HEK293 (cell line): ENCODE measurements at regions not wholly inside any gene's neighbourhood (a gene's known extent, or its start where the extent isn't known, plus 50 kb on each side); places are given as distances from the start of the nearest gene placed in this dataset.

ENCODE experiments used
- GLIS1 ChIP-seq: fragments of 450-650 bp; formaldehyde crosslinking; IDR thresholded peaks from 2 replicates; pipeline ENCODE4 v1.5.1; 2016; ENCODE audit warnings: missing biosample characterization, missing genetic modification characterization
- INSM2 ChIP-seq: fragments of 450-650 bp; formaldehyde crosslinking; IDR thresholded peaks from 2 replicates; pipeline ENCODE4 v1.5.1; 2016; ENCODE audit warnings: missing biosample characterization, missing genetic modification characterization
- SCRT1 ChIP-seq: fragments of 450-650 bp; formaldehyde crosslinking; IDR thresholded peaks from 2 replicates; pipeline ENCODE4 v1.5.1; 2016; ENCODE audit warnings: missing biosample characterization, missing genetic modification characterization, borderline replicate concordance
- TCF7L2 ChIP-seq: IDR thresholded peaks from 2 replicates; pipeline ENCODE4 v1.6.1; 2011; ENCODE audit warnings: low read depth, mild to moderate bottlenecking, inconsistent platforms, low read length, moderate library complexity, borderline replicate concordance
- ZBTB10 ChIP-seq: fragments of 450-650 bp; formaldehyde crosslinking; IDR thresholded peaks from 2 replicates; pipeline ENCODE4 v1.5.1; 2016; ENCODE audit warnings: missing biosample characterization, missing genetic modification characterization
- ZBTB20 ChIP-seq: fragments of 450-650 bp; formaldehyde crosslinking; IDR thresholded peaks from 2 replicates; pipeline ENCODE4 v1.5.1; 2016; ENCODE audit warnings: missing biosample characterization, missing genetic modification characterization
- ZNF146 ChIP-seq: fragments of 450-650 bp; formaldehyde crosslinking; IDR thresholded peaks from 2 replicates; pipeline ENCODE4 v1.5.1; 2016; ENCODE audit warnings: missing biosample characterization, missing genetic modification characterization
- ZNF184 ChIP-seq: fragments of 450-650 bp; IDR thresholded peaks from 2 replicates; pipeline ENCODE4 v1.5.1; 2018; ENCODE audit warnings: missing biosample characterization, mild to moderate bottlenecking, missing genetic modification characterization
- ZNF19 ChIP-seq: fragments of 450-650 bp; formaldehyde crosslinking; IDR thresholded peaks from 2 replicates; pipeline ENCODE4; 2016; ENCODE audit warnings: missing biosample characterization, missing genetic modification characterization, low read depth
- ZNF211 ChIP-seq: fragments of 450-650 bp; formaldehyde crosslinking; IDR thresholded peaks from 2 replicates; pipeline ENCODE4 v1.5.1; 2016; ENCODE audit warnings: low read depth, missing biosample characterization, missing genetic modification characterization
- ZNF239 ChIP-seq: fragments of 450-650 bp; formaldehyde crosslinking; IDR thresholded peaks from 2 replicates; pipeline ENCODE4 v1.5.1; 2016; ENCODE audit warnings: missing biosample characterization, missing genetic modification characterization
- ZNF302 ChIP-seq: fragments of 450-650 bp; formaldehyde crosslinking; IDR thresholded peaks from 2 replicates; pipeline ENCODE4 v1.5.1; 2016; ENCODE audit warnings: missing biosample characterization, missing genetic modification characterization, low read depth
- ZNF354C ChIP-seq: fragments of 450-650 bp; formaldehyde crosslinking; IDR thresholded peaks from 2 replicates; pipeline ENCODE4 v1.5.1; 2016; ENCODE audit warnings: missing biosample characterization, missing genetic modification characterization, low read depth, borderline replicate concordance
- ZNF398 ChIP-seq: fragments of 450-650 bp; formaldehyde crosslinking; IDR thresholded peaks from 2 replicates; pipeline ENCODE4 v1.5.1; 2017; ENCODE audit warnings: missing biosample characterization, missing genetic modification characterization
- ZNF426 ChIP-seq: fragments of 450-650 bp; formaldehyde crosslinking; IDR thresholded peaks from 2 replicates; pipeline ENCODE4 v1.5.1; 2017; ENCODE audit warnings: missing biosample characterization, missing genetic modification characterization, mild to moderate bottlenecking, inconsistent platforms, moderate library complexity
- ZNF48 ChIP-seq: fragments of 450-650 bp; formaldehyde crosslinking; IDR thresholded peaks from 2 replicates; pipeline ENCODE4 v1.5.1; 2016; ENCODE audit warnings: missing biosample characterization, missing genetic modification characterization
- ZNF521 ChIP-seq: fragments of 450-650 bp; formaldehyde crosslinking; IDR thresholded peaks from 2 replicates; pipeline ENCODE4 v1.5.1; 2017; ENCODE audit warnings: missing biosample characterization, mild to moderate bottlenecking, missing genetic modification characterization
- ZNF529 ChIP-seq: fragments of 450-650 bp; formaldehyde crosslinking; IDR thresholded peaks from 2 replicates; pipeline ENCODE4 v1.5.1; 2017; ENCODE audit warnings: missing genetic modification characterization, missing biosample characterization; ENCODE audit not compliant: insufficient replicate concordance
- ZNF561 ChIP-seq: fragments of 450-650 bp; IDR thresholded peaks from 2 replicates; pipeline ENCODE4 v1.5.1; 2018; ENCODE audit warnings: missing biosample characterization, missing genetic modification characterization, borderline replicate concordance
- ZNF621 ChIP-seq: fragments of 450-650 bp; formaldehyde crosslinking; IDR thresholded peaks from 2 replicates; pipeline ENCODE4 v1.5.1; 2017; ENCODE audit warnings: missing biosample characterization, missing genetic modification characterization
- ZNF629 ChIP-seq: fragments of 450-650 bp; formaldehyde crosslinking; IDR thresholded peaks from 2 replicates; pipeline ENCODE4 v1.5.1; 2017; ENCODE audit warnings: missing biosample characterization, missing genetic modification characterization
- ZNF670 ChIP-seq: fragments of 450-650 bp; formaldehyde crosslinking; IDR thresholded peaks from 2 replicates; pipeline ENCODE4 v1.5.1; 2016; ENCODE audit warnings: missing biosample characterization, missing genetic modification characterization, low read depth
- ZNF692 ChIP-seq: fragments of 450-650 bp; formaldehyde crosslinking; IDR thresholded peaks from 2 replicates; pipeline ENCODE4 v1.5.1; 2016; ENCODE audit warnings: missing biosample characterization, missing genetic modification characterization
- ZNF785 ChIP-seq: fragments of 450-650 bp; formaldehyde crosslinking; IDR thresholded peaks from 2 replicates; pipeline ENCODE4 v1.5.1; 2016; ENCODE audit warnings: missing biosample characterization, missing genetic modification characterization
- ZNF837 ChIP-seq: fragments of 450-650 bp; formaldehyde crosslinking; IDR thresholded peaks from 2 replicates; pipeline ENCODE4 v1.5.1; 2016; ENCODE audit warnings: missing biosample characterization, missing genetic modification characterization
- ZSCAN4 ChIP-seq: fragments of 450-650 bp; formaldehyde crosslinking; IDR thresholded peaks from 2 replicates; pipeline ENCODE4 v1.5.1; 2017; ENCODE audit warnings: missing biosample characterization, missing genetic modification characterization
- ZSCAN5A ChIP-seq: fragments of 450-650 bp; formaldehyde crosslinking; IDR thresholded peaks from 2 replicates; pipeline ENCODE4 v1.5.1; 2016; ENCODE audit warnings: missing biosample characterization, missing genetic modification characterization
- TF ChIP-seq, protein P1 (sequence below): fragments of 450-650 bp; formaldehyde crosslinking; optimal IDR thresholded peaks from 2 replicates; pipeline ENCODE3; 2016; ENCODE audit warnings: missing biosample characterization, mild to moderate bottlenecking, missing genetic modification characterization
- TF ChIP-seq, protein P2 (sequence below): fragments of 450-650 bp; formaldehyde crosslinking; IDR thresholded peaks from 2 replicates; pipeline ENCODE4 v1.5.1; 2016; ENCODE audit warnings: missing biosample characterization, missing genetic modification characterization

- TF ChIP-seq ZNF785, result no peak
- TF ChIP-seq ZNF561 (tag by site-specific recombination), result no peak
- TF ChIP-seq ZBTB20, result no peak
- TF ChIP-seq ZNF19 (tag by site-specific recombination), result no peak
- no peak for TF ChIP-seq ZNF670 (tag by site-specific recombination)
- TF ChIP-seq, protein P1, sequence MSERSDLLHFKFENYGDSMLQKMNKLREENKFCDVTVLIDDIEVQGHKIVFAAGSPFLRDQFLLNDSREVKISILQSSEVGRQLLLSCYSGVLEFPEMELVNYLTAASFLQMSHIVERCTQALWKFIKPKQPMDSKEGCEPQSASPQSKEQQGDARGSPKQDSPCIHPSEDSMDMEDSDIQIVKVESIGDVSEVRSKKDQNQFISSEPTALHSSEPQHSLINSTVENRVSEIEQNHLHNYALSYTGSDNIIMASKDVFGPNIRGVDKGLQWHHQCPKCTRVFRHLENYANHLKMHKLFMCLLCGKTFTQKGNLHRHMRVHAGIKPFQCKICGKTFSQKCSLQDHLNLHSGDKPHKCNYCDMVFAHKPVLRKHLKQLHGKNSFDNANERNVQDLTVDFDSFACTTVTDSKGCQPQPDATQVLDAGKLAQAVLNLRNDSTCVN (tag by site-specific recombination), result no peak
- TF ChIP-seq ZSCAN5A (tag by site-specific recombination), result no peak
- no peak for TF ChIP-seq ZNF48 (tag by site-specific recombination)
- peak; percentile 90 for TF ChIP-seq ZNF629 (tag by site-specific recombination)
- no peak for TF ChIP-seq ZNF146 (tag by site-specific recombination)
- TF ChIP-seq ZBTB10 (tag by site-specific recombination), result no peak
- TF ChIP-seq TCF7L2, result no peak
- no peak for TF ChIP-seq INSM2 (tag by site-specific recombination)
- TF ChIP-seq ZNF354C (tag by site-specific recombination), result no peak
- TF ChIP-seq ZSCAN4 (tag by site-specific recombination), result no peak
- TF ChIP-seq ZNF239 (tag by site-specific recombination), result no peak
- 0 out of 2 replicates have a peak, but pooled peaks have one; percentile 28 for TF ChIP-seq ZNF184 (tag by site-specific recombination)
- TF ChIP-seq ZNF398 (tag by site-specific recombination), result peak; percentile 40; the same call in 1 of the 2 replicates
- no peak for TF ChIP-seq ZNF692 (tag by site-specific recombination)
- no peak for TF ChIP-seq ZNF837 (tag by site-specific recombination)
- no peak for TF ChIP-seq ZNF529 (tag by site-specific recombination)
- no peak for TF ChIP-seq ZNF521
- TF ChIP-seq GLIS1 (tag by site-specific recombination), result peak; percentile 84
- TF ChIP-seq ZNF426, result no peak
- TF ChIP-seq, protein P2, sequence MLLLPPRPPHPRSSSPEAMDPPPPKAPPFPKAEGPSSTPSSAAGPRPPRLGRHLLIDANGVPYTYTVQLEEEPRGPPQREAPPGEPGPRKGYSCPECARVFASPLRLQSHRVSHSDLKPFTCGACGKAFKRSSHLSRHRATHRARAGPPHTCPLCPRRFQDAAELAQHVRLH (tag by site-specific recombination), result no peak
- no peak for TF ChIP-seq ZNF211
- no peak for TF ChIP-seq SCRT1
- no peak for TF ChIP-seq ZNF621 (tag by site-specific recombination)
- no peak for TF ChIP-seq ZNF302 (tag by site-specific recombination)
These were observed 95.3 kb downstream of the NAV1 start (continued) for GRCh38 chr1:201634261-201634660.
